HG02588 (cell line): ENCODE measurements at regions not wholly inside any gene's neighbourhood (a gene's known extent, or its start where the extent isn't known, plus 50 kb on each side); places are given as distances from the start of the nearest gene placed in this dataset.

ENCODE experiments used
- ATAC-seq: cut with Tn5 transposase; IDR thresholded peaks from one replicate; pipeline ENCODE4 v1.9.1; 2021; ENCODE audit warnings: mild to moderate bottlenecking, moderate library complexity; ENCODE audit not compliant: unreplicated experiment

GRCh38 chr4:161133586-161134276 is 1030.1 kb downstream of the FSTL5 start:
- ATAC-seq = no peak

- ATAC-seq = peak; percentile 82
Observed at GRCh38 chr4:161132715-161133425, 1030.9 kb downstream of the FSTL5 start.

- ATAC-seq = no peak
Observed at GRCh38 chr4:161121451-161121850, 1042.3 kb downstream of the FSTL5 start.

GRCh38 chr4:161101881-161102280 is 1061.9 kb downstream of the FSTL5 start:
- ATAC-seq = no peak

- no peak for ATAC-seq
Observed at GRCh38 chr4:161097821-161098220, 1066.0 kb downstream of the FSTL5 start.

- no peak for ATAC-seq
Observed at GRCh38 chr4:161061046-161061445, 1102.8 kb downstream of the FSTL5 start.
